Body of pancreas (tissue), 4 donors: ENCODE measurements at regions not wholly inside any gene's neighbourhood (a gene's known extent, or its start where the extent isn't known, plus 50 kb on each side); places are given as distances from the start of the nearest gene placed in this dataset.

Source experiments
- POLR2A ChIP-seq, 3 donors: fragments of 450-650 bp; IDR thresholded peaks; one replicate each; pipeline ENCODE4 v1.6.1; 2016; ENCODE audit warnings: antibody characterized with exemption in 3 of 3, mild to moderate bottlenecking in 2 of 3
- TF ChIP-seq, protein P1 (sequence below), 7 experiments: fragments of 450-650 bp in 4 of 7; fragments of 200-600 bp in 3 of 7; sonication (generic) in 3 of 7; IDR thresholded peaks; one replicate each; pipeline ENCODE4 v1.5.1; 2016 to 2019; ENCODE audit warnings: antibody characterized with exemption in 7 of 7

DNA sequence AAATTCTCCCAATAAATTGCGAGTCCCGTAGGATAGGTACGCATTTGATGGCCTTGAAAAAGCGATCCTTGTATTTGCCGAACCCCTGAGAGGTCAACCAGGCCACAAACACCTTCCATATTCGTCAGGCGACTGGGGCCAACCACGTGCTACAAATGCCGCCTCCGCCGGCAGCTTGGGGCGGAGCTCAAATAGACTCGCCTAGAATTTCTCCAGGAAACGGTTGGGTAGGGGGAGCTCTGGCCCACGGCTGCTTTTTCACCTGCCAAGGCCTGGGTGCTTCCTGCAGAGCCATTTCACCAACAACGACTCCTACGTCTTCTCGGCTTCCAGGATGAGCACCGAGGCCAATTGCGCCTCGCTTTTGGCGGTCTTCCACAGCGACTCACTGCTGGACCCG is 53.4 kb upstream of the KIF5B start:
- TF ChIP-seq, protein P1, sequence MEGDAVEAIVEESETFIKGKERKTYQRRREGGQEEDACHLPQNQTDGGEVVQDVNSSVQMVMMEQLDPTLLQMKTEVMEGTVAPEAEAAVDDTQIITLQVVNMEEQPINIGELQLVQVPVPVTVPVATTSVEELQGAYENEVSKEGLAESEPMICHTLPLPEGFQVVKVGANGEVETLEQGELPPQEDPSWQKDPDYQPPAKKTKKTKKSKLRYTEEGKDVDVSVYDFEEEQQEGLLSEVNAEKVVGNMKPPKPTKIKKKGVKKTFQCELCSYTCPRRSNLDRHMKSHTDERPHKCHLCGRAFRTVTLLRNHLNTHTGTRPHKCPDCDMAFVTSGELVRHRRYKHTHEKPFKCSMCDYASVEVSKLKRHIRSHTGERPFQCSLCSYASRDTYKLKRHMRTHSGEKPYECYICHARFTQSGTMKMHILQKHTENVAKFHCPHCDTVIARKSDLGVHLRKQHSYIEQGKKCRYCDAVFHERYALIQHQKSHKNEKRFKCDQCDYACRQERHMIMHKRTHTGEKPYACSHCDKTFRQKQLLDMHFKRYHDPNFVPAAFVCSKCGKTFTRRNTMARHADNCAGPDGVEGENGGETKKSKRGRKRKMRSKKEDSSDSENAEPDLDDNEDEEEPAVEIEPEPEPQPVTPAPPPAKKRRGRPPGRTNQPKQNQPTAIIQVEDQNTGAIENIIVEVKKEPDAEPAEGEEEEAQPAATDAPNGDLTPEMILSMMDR (IDR thresholded peaks at IDR 0.05) = no peak
- TF ChIP-seq POLR2A (IDR thresholded peaks at IDR 0.05) = no peak
